IMR-90 (cell line): ENCODE measurements at regions not wholly inside any gene's neighbourhood (a gene's known extent, or its start where the extent isn't known, plus 50 kb on each side); places are given as distances from the start of the nearest gene placed in this dataset.

Source experiments
- ATAC-seq: fragments of 200-7000 bp; cut with Tn5 transposase; 2 replicates; pipeline ENCODE4 v1.9.1; 2020; ENCODE audit warnings: low read depth, mild to moderate bottlenecking, moderate library complexity
- BruUV-seq: library from RNA; stranded (reverse); fragments of 400-500 nt; replicated peaks from 2 replicates; lab custom pipeline; 2021; lab: Mats Ljungman, UMichigan
- CTCF ChIA-PET: fragments of 300-600 bp; formaldehyde crosslinking; extraction: SDS; loops from one replicate; lab custom pipeline; 2021; ENCODE audit warnings: antibody characterized with exemption; lab: Yijun Ruan, JAX
- POLR2A ChIA-PET: fragments of 300-600 bp; sonication (Branson Sonifier 250); formaldehyde crosslinking; loops from one replicate; lab custom pipeline; 2022; ENCODE audit warnings: antibody characterized with exemption; ENCODE audit not compliant: unreplicated experiment; lab: Charles Lee
- DNase-seq: peaks from one replicate; pipeline ENCODE4 v3.0.0; 2013
- H2AFZ ChIP-seq: replicated peaks from 2 replicates; pipeline ENCODE3; 2013; ENCODE audit warnings: low read length, mild to moderate bottlenecking; ENCODE audit not compliant: poor library complexity
- H2AK5ac ChIP-seq: 2 replicates; pipeline ENCODE4 v1.6.1; 2013; ENCODE audit warnings: low read depth, low read length, inconsistent platforms
- H2AK9ac ChIP-seq: replicated peaks from 2 replicates; pipeline ENCODE3; 2013; ENCODE audit warnings: mild to moderate bottlenecking, low read depth, low read length, moderate library complexity; ENCODE audit not compliant: poor library complexity
- H2BK120ac ChIP-seq: 2 replicates; pipeline ENCODE4 v1.6.1; 2013; ENCODE audit warnings: low read depth, low read length, inconsistent platforms
- H2BK15ac ChIP-seq: 3 replicates; pipeline ENCODE4 v1.6.1; 2013; ENCODE audit warnings: low read depth, low read length, inconsistent platforms
- H2BK20ac ChIP-seq: 2 replicates; pipeline ENCODE4 v1.6.1; 2013; ENCODE audit warnings: low read depth, mild to moderate bottlenecking, inconsistent platforms, low read length, moderate library complexity
- H2BK5ac ChIP-seq: 2 replicates; pipeline ENCODE4 v1.6.1; 2013; ENCODE audit warnings: mild to moderate bottlenecking, low read depth, low read length, inconsistent platforms; ENCODE audit not compliant: poor library complexity, severe bottlenecking
- H3K14ac ChIP-seq: replicated peaks from 2 replicates; pipeline ENCODE4 v1.6.1; 2013; ENCODE audit warnings: low read depth, low read length, inconsistent platforms
- H3K18ac ChIP-seq: 2 replicates; pipeline ENCODE4 v1.6.1; 2013; ENCODE audit warnings: low read depth, low read length, control low read depth
- H3K23ac ChIP-seq: 2 replicates; pipeline ENCODE4 v1.6.1; 2013; ENCODE audit warnings: low read depth, low read length, inconsistent platforms
- H3K27ac ChIP-seq: 2 replicates; pipeline ENCODE4 v1.5.1; 2013; ENCODE audit warnings: mild to moderate bottlenecking, control low read depth, low read length; ENCODE audit not compliant: insufficient read depth
- H3K27me3 ChIP-seq: 2 replicates; pipeline ENCODE4 v1.6.1; 2013; ENCODE audit warnings: low read length; ENCODE audit not compliant: control insufficient read depth, insufficient read depth
- H3K36me3 ChIP-seq: 2 replicates; pipeline ENCODE4 v1.6.1; 2013; ENCODE audit warnings: low read length, mixed read lengths; ENCODE audit not compliant: control insufficient read depth, insufficient read depth
- H3K4ac ChIP-seq: 2 replicates; pipeline ENCODE4 v1.6.1; 2013; ENCODE audit warnings: low read depth, low read length, inconsistent platforms
- H3K4me1 ChIP-seq: 2 replicates; pipeline ENCODE4 v1.6.1; 2013; ENCODE audit warnings: low read length, mixed read lengths; ENCODE audit not compliant: control insufficient read depth, insufficient read depth
- H3K4me2 ChIP-seq: 2 replicates; pipeline ENCODE4 v1.6.1; 2013; ENCODE audit warnings: low read depth, mild to moderate bottlenecking, control low read depth, low read length, moderate library complexity
- H3K4me3 ChIP-seq: 2 replicates; pipeline ENCODE4 v1.5.1; 2013; ENCODE audit warnings: low read depth, mild to moderate bottlenecking, control low read depth, low read length, moderate library complexity; ENCODE audit not compliant: insufficient read depth
- H3K56ac ChIP-seq: 2 replicates; pipeline ENCODE4 v1.6.1; 2013; ENCODE audit warnings: low read length, inconsistent platforms; ENCODE audit not compliant: insufficient read depth; ENCODE audit errors: extremely low read depth
- H3K79me1 ChIP-seq, 2 experiments: 2 replicates each; pipeline ENCODE4 v1.6.1; 2013; ENCODE audit warnings: low read length in 2 of 2, inconsistent platforms in 1 of 2, low read depth in 1 of 2
- H3K9ac ChIP-seq: 2 replicates; pipeline ENCODE4 v1.6.1; 2013; ENCODE audit warnings: low read depth, low read length, control low read depth
- H3K9me1 ChIP-seq: 2 replicates; pipeline ENCODE4 v1.6.1; 2013; ENCODE audit warnings: low read length, inconsistent platforms; ENCODE audit not compliant: insufficient read depth
- H3K9me3 ChIP-seq: 2 replicates; pipeline ENCODE4 v1.6.1; 2013; ENCODE audit warnings: low read length; ENCODE audit not compliant: control insufficient read depth, insufficient read depth
- H4K20me1 ChIP-seq: 2 replicates; pipeline ENCODE4 v1.6.1; 2013; ENCODE audit warnings: low read length, inconsistent platforms; ENCODE audit not compliant: insufficient read depth
- H4K5ac ChIP-seq: 2 replicates; pipeline ENCODE4 v1.6.1; 2013; ENCODE audit warnings: mild to moderate bottlenecking, low read depth, low read length, control low read depth
- H4K8ac ChIP-seq, 2 experiments: 2 replicates each; pipeline ENCODE4 v1.6.1; 2013; ENCODE audit warnings: low read depth in 2 of 2, low read length in 2 of 2, control low read depth in 1 of 2, inconsistent platforms in 1 of 2
- H4K91ac ChIP-seq: 2 replicates; pipeline ENCODE4 v1.6.1; 2013; ENCODE audit warnings: low read depth, low read length, inconsistent platforms; ENCODE audit not compliant: insufficient read depth
- BHLHE40 ChIP-seq: fragments of 150-350 bp; IDR thresholded peaks from 2 replicates; pipeline ENCODE4 v1.6.1; 2016; ENCODE audit warnings: mild to moderate bottlenecking, low read depth, low read length
- CTCF ChIP-seq: conservative IDR thresholded peaks from 2 replicates; pipeline ENCODE4 v1.5.1; 2012; ENCODE audit warnings: mild to moderate bottlenecking, low read depth, low read length, improper control_type of control experiment
- ELK1 ChIP-seq: fragments of 150-350 bp; IDR thresholded peaks from 2 replicates; pipeline ENCODE4 v1.6.1; 2016; ENCODE audit warnings: low read depth, mild to moderate bottlenecking, low read length, moderate library complexity, borderline replicate concordance
- FOS ChIP-seq: fragments of 150-350 bp; IDR thresholded peaks from 2 replicates; pipeline ENCODE4 v1.6.1; 2016; ENCODE audit warnings: low read depth, low read length
- MAFK ChIP-seq: IDR thresholded peaks from 2 replicates; pipeline ENCODE4 v1.6.1; 2012; ENCODE audit warnings: low read depth, low read length, improper control_type of control experiment
- MAZ ChIP-seq: IDR thresholded peaks from 2 replicates; pipeline ENCODE4 v1.6.1; 2012; ENCODE audit warnings: low read depth, mild to moderate bottlenecking, low read length, improper control_type of control experiment, moderate library complexity, borderline replicate concordance
- RFX5 ChIP-seq: IDR thresholded peaks from 2 replicates; pipeline ENCODE4 v1.8.0; 2012; ENCODE audit warnings: low read depth, mild to moderate bottlenecking, low read length, moderate library complexity
- SMC3 ChIP-seq: fragments of 150-350 bp; IDR thresholded peaks from 2 replicates; pipeline ENCODE4 v1.6.1; 2016; ENCODE audit warnings: low read depth, mild to moderate bottlenecking, antibody characterized with exemption, low read length, moderate library complexity
- USF2 ChIP-seq: fragments of 150-350 bp; IDR thresholded peaks from 2 replicates; pipeline ENCODE4 v1.6.1; 2017; ENCODE audit warnings: mild to moderate bottlenecking, antibody characterized with exemption, low read length, low read depth
- WGBS, 2 experiments: methylation state at CpG; one replicate each; pipeline versions ENCODE4 v1.1.5 to v1.1.7; 2013; ENCODE audit warnings: missing lambda C conversion rate in 2 of 2; ENCODE audit not compliant: insufficient read length in 1 of 2; ENCODE audit errors: extremely low coverage in 2 of 2; 5-methylcytosine and 5-hydroxymethylcytosine counted together
- dilution Hi-C: fragments of 300-500 bp; cut with HindIII; formaldehyde crosslinking; loops from one replicate; pipeline ENCODE4 v1.14.3; 2018; ENCODE audit warnings: low sequenced_read_pairs; ENCODE audit not compliant: unreplicated experiment
- in situ Hi-C: fragments of 300-500 bp; cut with MboI; formaldehyde crosslinking; loops from 3 replicates; pipeline ENCODE4 v1.14.3; 2019; ENCODE audit warnings: low sequenced_read_pairs, inconsistent platforms, mixed read lengths
- intact Hi-C: fragments of 100-400 bp; cut with micrococcal nuclease; formaldehyde crosslinking; loops from 2 replicates; pipeline ENCODE4 v1.10.0; 2022

- TF ChIP-seq MAZ, result no peak
These were observed 160.1 kb upstream of the IL12A start (continued) for GRCh38 chr3:159828542-159828943.

GRCh38 chr3:159829056-159829455 lies 159.6 kb upstream of the IL12A start:
- Histone ChIP-seq H3K23ac (peak overlapping the region; percentile 15; the same call in 1 of the 2 replicates), H3K9me1 (peaks cover 14% of the 10 kb centered on the region), H3K18ac (peak overlapping the region; percentile 100; the same call in 1 of the 2 replicates), H3K4me3 (no peak overlapping the region), H4K91ac (peak overlapping the region; percentile 12; the same call in 1 of the 2 replicates), H4K20me1 (peaks cover 19% of the 10 kb centered on the region), H3K4me1 (peaks cover 15% of the 10 kb centered on the region), H2BK15ac (0 out of 3 replicates have a peak overlapping the region, but pooled peaks have one; percentile 13), H3K56ac (no peak overlapping the region), H3K4me2 (peak overlapping the region; percentile 89; the same call in 1 of the 2 replicates), H2BK5ac (peak overlapping the region; percentile 78), H2BK20ac (peak overlapping the region; percentile 58; the same call in 1 of the 2 replicates), H3K14ac (0 out of 2 replicates have a peak overlapping the region, but pooled peaks have one; percentile 32), H2AK5ac (peak overlapping the region; percentile 18; the same call in 1 of the 2 replicates), H3K27ac (peak overlapping the region; percentile 62; the same call in 1 of the 2 replicates), H3K4ac (peak overlapping the region; percentile 39; the same call in 1 of the 2 replicates), H3K9me3 (no peaks in the 10 kb centered on the region), H2AFZ (no peak overlapping the region), H3K9ac (no peak overlapping the region), H3K79me1 (peaks cover 37 to 65% of the 10 kb centered on the region in 2 experiments), H3K27me3 (no peaks in the 10 kb centered on the region), H2BK120ac (peak overlapping the region; percentile 12), H3K36me3 (no peaks in the 10 kb centered on the region), H4K5ac (peak overlapping the region; percentile 98; the same call in 1 of the 2 replicates), H4K8ac (peak overlapping the region in 1 of 2 experiments; percentile 75; a peak in 1 of 4 replicates), H2AK9ac (no peak overlapping the region)
- TF ChIP-seq CTCF, result no peak
- TF ChIP-seq FOS, result no peak
- no peak for TF ChIP-seq ELK1
- no peak for TF ChIP-seq USF2
- no peak for TF ChIP-seq BHLHE40
- TF ChIP-seq MAFK, result no peak
- no peak for TF ChIP-seq RFX5
- TF ChIP-seq SMC3, result no peak
- no CpG with 5 or more reads among the region's 4 CpGs for WGBS, 2 experiments
- ATAC-seq, result peak; percentile 37; the same call in 1 of the 2 replicates
- in situ Hi-C loops (loop anchor here (5.0 kb wide), 2 partner anchors 48 to 178 kb away; no protein-coding TSS in a partner anchor), intact Hi-C loops (loop anchor here (5.0 kb wide), 2 partner anchors 513 to 583 kb away; no protein-coding TSS in a partner anchor), dilution Hi-C loops (no loop called here)
- DNase-seq, result no peak
- no TSS peak for BruUV-seq
- POLR2A ChIA-PET, result interaction anchor here (1.0 kb wide), 2 partner anchors 60 to 177 kb away, joined by 3 read pairs; no protein-coding TSS in a partner anchor
- CTCF ChIA-PET, result interaction anchor here (0.6 to 4.1 kb wide), 18 partner anchors 10 to 180 kb away, joined by 3 to 37 read pairs (median 5); partner anchors contain the start of gene SCHIP1
